IMR-90 (cell line): ENCODE measurements at regions not wholly inside any gene's neighbourhood (a gene's known extent, or its start where the extent isn't known, plus 50 kb on each side); places are given as distances from the start of the nearest gene placed in this dataset.

ENCODE experiments used
- ATAC-seq: fragments of 200-7000 bp; cut with Tn5 transposase; 2 replicates; pipeline ENCODE4 v1.9.1; 2020; ENCODE audit warnings: low read depth, mild to moderate bottlenecking, moderate library complexity
- BruUV-seq: library from RNA; stranded (reverse); fragments of 400-500 nt; replicated peaks from 2 replicates; lab custom pipeline; 2021; lab: Mats Ljungman, UMichigan
- CTCF ChIA-PET: fragments of 300-600 bp; formaldehyde crosslinking; extraction: SDS; loops from one replicate; lab custom pipeline; 2021; ENCODE audit warnings: antibody characterized with exemption; lab: Yijun Ruan, JAX
- POLR2A ChIA-PET: fragments of 300-600 bp; sonication (Branson Sonifier 250); formaldehyde crosslinking; loops from one replicate; lab custom pipeline; 2022; ENCODE audit warnings: antibody characterized with exemption; ENCODE audit not compliant: unreplicated experiment; lab: Charles Lee
- DNase-seq: peaks from one replicate; pipeline ENCODE4 v3.0.0; 2013
- H2AFZ ChIP-seq: replicated peaks from 2 replicates; pipeline ENCODE3; 2013; ENCODE audit warnings: low read length, mild to moderate bottlenecking; ENCODE audit not compliant: poor library complexity
- H2AK5ac ChIP-seq: 2 replicates; pipeline ENCODE4 v1.6.1; 2013; ENCODE audit warnings: low read depth, low read length, inconsistent platforms
- H2AK9ac ChIP-seq: replicated peaks from 2 replicates; pipeline ENCODE3; 2013; ENCODE audit warnings: mild to moderate bottlenecking, low read depth, low read length, moderate library complexity; ENCODE audit not compliant: poor library complexity
- H2BK120ac ChIP-seq: 2 replicates; pipeline ENCODE4 v1.6.1; 2013; ENCODE audit warnings: low read depth, low read length, inconsistent platforms
- H2BK15ac ChIP-seq: 3 replicates; pipeline ENCODE4 v1.6.1; 2013; ENCODE audit warnings: low read depth, low read length, inconsistent platforms
- H2BK20ac ChIP-seq: 2 replicates; pipeline ENCODE4 v1.6.1; 2013; ENCODE audit warnings: low read depth, mild to moderate bottlenecking, inconsistent platforms, low read length, moderate library complexity
- H2BK5ac ChIP-seq: 2 replicates; pipeline ENCODE4 v1.6.1; 2013; ENCODE audit warnings: mild to moderate bottlenecking, low read depth, low read length, inconsistent platforms; ENCODE audit not compliant: poor library complexity, severe bottlenecking
- H3K14ac ChIP-seq: replicated peaks from 2 replicates; pipeline ENCODE4 v1.6.1; 2013; ENCODE audit warnings: low read depth, low read length, inconsistent platforms
- H3K18ac ChIP-seq: 2 replicates; pipeline ENCODE4 v1.6.1; 2013; ENCODE audit warnings: low read depth, low read length, control low read depth
- H3K23ac ChIP-seq: 2 replicates; pipeline ENCODE4 v1.6.1; 2013; ENCODE audit warnings: low read depth, low read length, inconsistent platforms
- H3K27ac ChIP-seq: 2 replicates; pipeline ENCODE4 v1.5.1; 2013; ENCODE audit warnings: mild to moderate bottlenecking, control low read depth, low read length; ENCODE audit not compliant: insufficient read depth
- H3K27me3 ChIP-seq: 2 replicates; pipeline ENCODE4 v1.6.1; 2013; ENCODE audit warnings: low read length; ENCODE audit not compliant: control insufficient read depth, insufficient read depth
- H3K36me3 ChIP-seq: 2 replicates; pipeline ENCODE4 v1.6.1; 2013; ENCODE audit warnings: low read length, mixed read lengths; ENCODE audit not compliant: control insufficient read depth, insufficient read depth
- H3K4ac ChIP-seq: 2 replicates; pipeline ENCODE4 v1.6.1; 2013; ENCODE audit warnings: low read depth, low read length, inconsistent platforms
- H3K4me1 ChIP-seq: 2 replicates; pipeline ENCODE4 v1.6.1; 2013; ENCODE audit warnings: low read length, mixed read lengths; ENCODE audit not compliant: control insufficient read depth, insufficient read depth
- H3K4me2 ChIP-seq: 2 replicates; pipeline ENCODE4 v1.6.1; 2013; ENCODE audit warnings: low read depth, mild to moderate bottlenecking, control low read depth, low read length, moderate library complexity
- H3K4me3 ChIP-seq: 2 replicates; pipeline ENCODE4 v1.5.1; 2013; ENCODE audit warnings: low read depth, mild to moderate bottlenecking, control low read depth, low read length, moderate library complexity; ENCODE audit not compliant: insufficient read depth
- H3K56ac ChIP-seq: 2 replicates; pipeline ENCODE4 v1.6.1; 2013; ENCODE audit warnings: low read length, inconsistent platforms; ENCODE audit not compliant: insufficient read depth; ENCODE audit errors: extremely low read depth
- H3K79me1 ChIP-seq, 2 experiments: 2 replicates each; pipeline ENCODE4 v1.6.1; 2013; ENCODE audit warnings: low read length in 2 of 2, inconsistent platforms in 1 of 2, low read depth in 1 of 2
- H3K9ac ChIP-seq: 2 replicates; pipeline ENCODE4 v1.6.1; 2013; ENCODE audit warnings: low read depth, low read length, control low read depth
- H3K9me1 ChIP-seq: 2 replicates; pipeline ENCODE4 v1.6.1; 2013; ENCODE audit warnings: low read length, inconsistent platforms; ENCODE audit not compliant: insufficient read depth
- H3K9me3 ChIP-seq: 2 replicates; pipeline ENCODE4 v1.6.1; 2013; ENCODE audit warnings: low read length; ENCODE audit not compliant: control insufficient read depth, insufficient read depth
- H4K20me1 ChIP-seq: 2 replicates; pipeline ENCODE4 v1.6.1; 2013; ENCODE audit warnings: low read length, inconsistent platforms; ENCODE audit not compliant: insufficient read depth
- H4K5ac ChIP-seq: 2 replicates; pipeline ENCODE4 v1.6.1; 2013; ENCODE audit warnings: mild to moderate bottlenecking, low read depth, low read length, control low read depth
- H4K8ac ChIP-seq, 2 experiments: 2 replicates each; pipeline ENCODE4 v1.6.1; 2013; ENCODE audit warnings: low read depth in 2 of 2, low read length in 2 of 2, control low read depth in 1 of 2, inconsistent platforms in 1 of 2
- H4K91ac ChIP-seq: 2 replicates; pipeline ENCODE4 v1.6.1; 2013; ENCODE audit warnings: low read depth, low read length, inconsistent platforms; ENCODE audit not compliant: insufficient read depth
- CHD1 ChIP-seq: IDR thresholded peaks from 2 replicates; pipeline ENCODE4 v1.6.1; 2012; ENCODE audit warnings: low read depth, low read length, improper control_type of control experiment
- MAFK ChIP-seq: IDR thresholded peaks from 2 replicates; pipeline ENCODE4 v1.6.1; 2012; ENCODE audit warnings: low read depth, low read length, improper control_type of control experiment
- RAD21 ChIP-seq: IDR thresholded peaks from 2 replicates; pipeline ENCODE4 v1.6.1; 2012; ENCODE audit warnings: low read length, improper control_type of control experiment
- WGBS, 2 experiments: methylation state at CpG; one replicate each; pipeline versions ENCODE4 v1.1.5 to v1.1.7; 2013; ENCODE audit warnings: missing lambda C conversion rate in 2 of 2; ENCODE audit not compliant: insufficient read length in 1 of 2; ENCODE audit errors: extremely low coverage in 2 of 2; 5-methylcytosine and 5-hydroxymethylcytosine counted together
- dilution Hi-C: fragments of 300-500 bp; cut with HindIII; formaldehyde crosslinking; loops from one replicate; pipeline ENCODE4 v1.14.3; 2018; ENCODE audit warnings: low sequenced_read_pairs; ENCODE audit not compliant: unreplicated experiment
- in situ Hi-C: fragments of 300-500 bp; cut with MboI; formaldehyde crosslinking; loops from 3 replicates; pipeline ENCODE4 v1.14.3; 2019; ENCODE audit warnings: low sequenced_read_pairs, inconsistent platforms, mixed read lengths
- intact Hi-C: fragments of 100-400 bp; cut with micrococcal nuclease; formaldehyde crosslinking; loops from 2 replicates; pipeline ENCODE4 v1.10.0; 2022
- TF ChIP-seq, protein P1 (sequence below): fragments of 150-350 bp; IDR thresholded peaks from 2 replicates; pipeline ENCODE4 v1.6.1; 2016; ENCODE audit warnings: low read depth, mild to moderate bottlenecking, low read length, moderate library complexity, borderline replicate concordance

DNA sequence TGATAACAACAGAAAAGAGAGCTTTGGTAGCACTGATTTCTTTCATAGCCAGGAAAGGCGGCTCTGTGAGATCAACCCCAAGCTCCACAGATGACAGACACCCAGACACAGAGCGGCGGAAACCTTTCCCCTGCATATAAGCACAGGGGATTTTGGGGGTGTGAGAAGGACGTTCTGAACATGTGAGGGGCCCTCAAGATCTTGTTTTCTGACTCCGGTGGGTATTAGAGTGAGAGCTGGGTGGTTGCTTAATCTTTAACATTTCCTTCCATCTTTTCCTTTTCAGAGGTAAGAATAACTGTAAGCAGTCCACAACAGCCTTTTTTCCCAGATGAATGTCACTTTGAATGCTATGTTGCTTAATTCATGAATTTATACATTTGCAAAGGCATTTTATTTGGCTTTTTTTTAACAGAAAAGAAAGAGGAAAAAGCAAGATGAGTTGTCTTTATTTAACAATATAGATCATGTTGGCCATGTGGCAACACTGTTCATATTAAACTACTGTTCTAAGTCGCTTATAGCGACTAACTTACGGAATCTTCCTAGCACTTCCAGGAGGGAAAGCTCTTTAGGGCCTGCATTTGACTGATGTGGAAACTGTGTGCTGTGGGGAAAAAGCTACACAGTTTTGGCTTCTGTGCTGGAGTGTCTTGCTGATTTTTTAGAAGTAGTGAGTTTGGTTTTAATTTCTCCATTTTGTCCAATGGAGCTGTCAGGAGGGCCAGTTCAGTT is 80.5 kb upstream of the NAA20 start:
- peaks cover 13% of the 10 kb centered on the region for H3K4me1 ChIP-seq
- intact Hi-C loops: no loop called here

More for the DNA sequence above, 80.5 kb upstream of the NAA20 start:
- Histone ChIP-seq H2BK15ac (no peak overlapping the region), H3K18ac (no peak overlapping the region), H3K56ac (no peak overlapping the region), H3K27me3 (no peaks in the 10 kb centered on the region), H4K8ac (no peak overlapping the region), H4K5ac (no peak overlapping the region), H2BK5ac (no peak overlapping the region), H3K23ac (no peak overlapping the region), H2AK9ac (no peak overlapping the region), H3K36me3 (peaks cover 39% of the 10 kb centered on the region), H3K79me1 (peaks cover 35 to 85% of the 10 kb centered on the region in 2 experiments), H3K4me2 (no peak overlapping the region), H4K91ac (no peak overlapping the region), H3K27ac (no peak overlapping the region), H2BK120ac (no peak overlapping the region), H3K9ac (no peak overlapping the region), H3K14ac (no peak overlapping the region), H3K9me3 (no peaks in the 10 kb centered on the region), H3K9me1 (peaks cover 38% of the 10 kb centered on the region), H2AK5ac (no peak overlapping the region), H4K20me1 (peaks cover 33% of the 10 kb centered on the region; the same call in 1 of the 2 replicates), H3K4me3 (no peak overlapping the region), H2BK20ac (no peak overlapping the region), H2AFZ (no peak overlapping the region), H3K4ac (no peak overlapping the region)
- no peak for DNase-seq
- POLR2A ChIA-PET: no interaction called here
- no TSS peak for BruUV-seq
- dilution Hi-C loops: no loop called here
- no peak for ATAC-seq
- in situ Hi-C loops: no loop called here
- CTCF ChIA-PET: no interaction called here
- no CpG with 5 or more reads among the region's 8 CpGs for WGBS, 2 experiments
- no peak for TF ChIP-seq RAD21
- TF ChIP-seq CHD1: no peak
- no peak for TF ChIP-seq MAFK
- TF ChIP-seq, protein P1, sequence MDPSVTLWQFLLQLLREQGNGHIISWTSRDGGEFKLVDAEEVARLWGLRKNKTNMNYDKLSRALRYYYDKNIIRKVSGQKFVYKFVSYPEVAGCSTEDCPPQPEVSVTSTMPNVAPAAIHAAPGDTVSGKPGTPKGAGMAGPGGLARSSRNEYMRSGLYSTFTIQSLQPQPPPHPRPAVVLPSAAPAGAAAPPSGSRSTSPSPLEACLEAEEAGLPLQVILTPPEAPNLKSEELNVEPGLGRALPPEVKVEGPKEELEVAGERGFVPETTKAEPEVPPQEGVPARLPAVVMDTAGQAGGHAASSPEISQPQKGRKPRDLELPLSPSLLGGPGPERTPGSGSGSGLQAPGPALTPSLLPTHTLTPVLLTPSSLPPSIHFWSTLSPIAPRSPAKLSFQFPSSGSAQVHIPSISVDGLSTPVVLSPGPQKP: no peak
